ENCODE measurements at regions not wholly inside any gene's neighbourhood (a gene's known extent, or its start where the extent isn't known, plus 50 kb on each side); places are given as distances from the start of the nearest gene placed in this dataset.
"Not testable (repeated sequence)": the region's sequence is repeated elsewhere in the genome, so short reads cannot be mapped to it uniquely, and the experiment has no call there.

DNA sequence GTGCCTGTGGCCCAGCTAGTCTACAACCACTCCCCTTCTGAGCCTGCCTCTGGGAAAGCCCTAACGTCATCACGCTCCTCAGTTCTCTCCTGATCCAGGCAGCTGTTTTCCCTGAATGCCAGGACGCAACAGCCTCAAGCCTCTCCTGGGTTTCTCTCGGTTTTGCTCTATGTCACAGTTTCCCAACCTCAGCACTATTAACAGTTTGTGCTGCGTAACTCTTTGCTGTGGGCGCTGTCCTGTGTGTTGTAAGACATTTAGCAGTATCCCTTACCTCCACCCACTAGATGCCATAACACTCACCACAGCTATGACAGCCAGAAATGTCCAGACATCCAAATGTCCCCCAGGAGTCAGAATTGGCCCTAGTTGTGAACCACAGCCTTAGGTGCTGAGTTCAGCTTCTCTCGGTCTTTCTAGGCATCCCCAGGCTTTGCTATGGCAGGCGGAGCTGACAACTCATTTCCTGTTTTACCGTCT lies 226.3 kb upstream of the NPVF start:
- DNase-seq (ENCODE audit: insufficient read length, low spot score) (no peak), FAIRE-seq (no peak)
- TF ChIP-seq, protein P1, sequence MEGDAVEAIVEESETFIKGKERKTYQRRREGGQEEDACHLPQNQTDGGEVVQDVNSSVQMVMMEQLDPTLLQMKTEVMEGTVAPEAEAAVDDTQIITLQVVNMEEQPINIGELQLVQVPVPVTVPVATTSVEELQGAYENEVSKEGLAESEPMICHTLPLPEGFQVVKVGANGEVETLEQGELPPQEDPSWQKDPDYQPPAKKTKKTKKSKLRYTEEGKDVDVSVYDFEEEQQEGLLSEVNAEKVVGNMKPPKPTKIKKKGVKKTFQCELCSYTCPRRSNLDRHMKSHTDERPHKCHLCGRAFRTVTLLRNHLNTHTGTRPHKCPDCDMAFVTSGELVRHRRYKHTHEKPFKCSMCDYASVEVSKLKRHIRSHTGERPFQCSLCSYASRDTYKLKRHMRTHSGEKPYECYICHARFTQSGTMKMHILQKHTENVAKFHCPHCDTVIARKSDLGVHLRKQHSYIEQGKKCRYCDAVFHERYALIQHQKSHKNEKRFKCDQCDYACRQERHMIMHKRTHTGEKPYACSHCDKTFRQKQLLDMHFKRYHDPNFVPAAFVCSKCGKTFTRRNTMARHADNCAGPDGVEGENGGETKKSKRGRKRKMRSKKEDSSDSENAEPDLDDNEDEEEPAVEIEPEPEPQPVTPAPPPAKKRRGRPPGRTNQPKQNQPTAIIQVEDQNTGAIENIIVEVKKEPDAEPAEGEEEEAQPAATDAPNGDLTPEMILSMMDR (IDR thresholded peaks at IDR 0.05; ENCODE audit: insufficient read depth, missing control alignments): no peak

DNA sequence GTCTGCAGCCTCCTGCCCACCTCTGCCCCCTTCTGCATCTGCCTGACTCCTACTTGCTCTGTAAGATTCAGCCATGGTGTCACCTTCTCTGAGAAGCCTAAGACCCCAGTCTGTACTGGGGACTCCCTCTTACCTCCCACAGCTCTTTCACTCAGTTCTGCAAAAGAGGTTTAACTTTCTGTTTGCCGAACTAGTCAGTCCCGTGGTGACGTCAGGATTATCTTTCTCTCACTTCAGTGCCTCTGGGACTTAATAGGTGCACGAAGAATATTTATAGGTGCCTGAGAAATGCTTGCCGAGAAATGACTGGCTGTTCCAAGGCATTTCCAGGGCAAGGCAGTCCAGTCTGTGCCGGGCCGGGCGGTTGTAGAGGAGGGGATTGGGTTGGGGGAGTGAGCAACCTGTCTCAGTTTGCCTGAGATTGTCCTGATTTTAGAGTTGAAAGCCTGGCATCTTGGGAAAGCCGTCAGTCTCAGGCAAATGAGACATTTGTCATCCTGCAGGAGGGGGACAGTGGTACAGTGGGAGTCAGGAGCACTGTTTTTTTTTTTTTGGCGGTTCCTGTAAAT lies 227.5 kb upstream of the NPVF start:
- TF ChIP-seq, protein P1 (IDR thresholded peaks at IDR 0.05; ENCODE audit: insufficient read depth, missing control alignments): no peak
- DNase-seq (ENCODE audit: insufficient read length, low spot score) (no peak), FAIRE-seq (no peak)

DNA sequence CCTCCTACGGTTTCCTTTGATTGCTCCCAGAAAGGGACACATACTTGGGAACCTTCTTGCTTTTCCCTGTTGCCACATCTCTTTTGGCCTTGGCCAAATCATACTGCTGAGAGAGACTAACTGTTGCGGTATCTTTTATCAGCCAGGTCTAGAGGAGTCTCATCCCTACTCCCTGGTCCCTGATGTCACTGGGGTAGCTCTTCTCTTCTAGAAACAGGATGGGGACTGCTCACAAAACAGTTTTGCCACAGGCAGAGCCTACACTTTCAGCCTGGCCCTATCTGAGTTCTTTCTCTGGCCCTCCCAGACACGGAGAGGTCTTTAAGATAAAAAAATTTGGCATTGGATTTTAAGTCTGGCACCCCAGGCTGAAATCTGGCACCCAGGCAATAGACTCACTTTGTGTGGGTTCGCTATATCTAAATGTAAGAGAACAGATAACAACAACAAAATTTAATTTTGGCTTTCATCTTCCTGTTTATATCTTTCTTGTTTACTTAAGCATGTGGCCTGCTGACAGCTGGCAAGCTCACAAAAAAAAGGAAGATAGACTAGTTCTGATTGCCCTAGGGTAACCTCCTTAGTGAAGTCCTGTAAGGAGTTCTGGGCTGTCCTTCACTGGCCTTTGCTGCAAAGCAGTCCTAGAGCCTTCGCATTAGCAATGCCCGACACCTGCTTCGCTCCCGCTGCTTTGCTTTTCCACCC lies 228.3 kb upstream of the NPVF start:
- FAIRE-seq (no peak), DNase-seq (ENCODE audit: insufficient read length, low spot score) (no peak)

DNA sequence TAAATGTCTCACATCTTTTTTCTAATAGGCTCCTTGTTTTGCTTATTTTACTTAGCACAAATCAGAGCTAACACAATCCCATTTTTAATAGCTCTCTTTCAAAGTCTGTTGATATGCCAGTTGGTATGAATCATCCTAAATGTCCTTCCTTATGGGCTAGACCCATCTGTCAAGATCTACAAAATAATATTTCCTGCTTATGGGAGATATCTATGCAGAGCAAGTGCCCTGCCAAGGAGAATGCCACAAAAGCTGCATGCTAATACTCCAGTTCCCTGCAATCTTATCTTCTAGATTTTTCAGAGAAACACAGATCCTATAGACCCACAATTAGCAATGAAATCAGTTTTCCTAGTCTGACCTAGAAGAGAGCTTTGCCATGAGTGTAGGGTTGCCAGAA lies 230.8 kb upstream of the NPVF start:
- FAIRE-seq (no peak), DNase-seq (ENCODE audit: insufficient read length, low spot score) (no peak)
- TF ChIP-seq, protein P1 (IDR thresholded peaks at IDR 0.05; ENCODE audit: insufficient read depth, missing control alignments): no peak

More for the DNA sequence above, 228.3 kb upstream of the NPVF start:
- TF ChIP-seq, protein P1 (IDR thresholded peaks at IDR 0.05; ENCODE audit: insufficient read depth, missing control alignments): no peak

DNA sequence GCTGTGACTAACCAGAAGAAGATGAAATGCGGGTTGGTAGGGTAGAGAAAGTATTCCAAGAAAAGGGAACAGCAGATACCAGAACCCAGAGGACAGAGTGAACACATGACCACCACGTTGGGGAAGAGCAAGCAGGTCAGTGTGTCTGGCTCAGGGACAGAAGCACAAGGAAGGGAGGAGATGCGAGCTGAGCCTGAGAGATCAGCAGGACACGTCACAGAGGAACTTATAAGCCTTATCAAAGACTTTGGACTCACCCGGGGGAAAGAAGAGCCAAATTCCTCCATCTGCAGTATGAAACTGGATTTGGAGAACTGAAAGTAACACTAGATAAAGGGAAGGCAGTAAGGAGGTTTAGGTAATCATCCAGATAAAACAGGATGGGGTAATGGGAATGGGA lies 232.1 kb upstream of the NPVF start:
- TF ChIP-seq, protein P1 (IDR thresholded peaks at IDR 0.05; ENCODE audit: insufficient read depth, missing control alignments): no peak
- no peak for DNase-seq (ENCODE audit: insufficient read length, low spot score)
- no peak for FAIRE-seq

DNA sequence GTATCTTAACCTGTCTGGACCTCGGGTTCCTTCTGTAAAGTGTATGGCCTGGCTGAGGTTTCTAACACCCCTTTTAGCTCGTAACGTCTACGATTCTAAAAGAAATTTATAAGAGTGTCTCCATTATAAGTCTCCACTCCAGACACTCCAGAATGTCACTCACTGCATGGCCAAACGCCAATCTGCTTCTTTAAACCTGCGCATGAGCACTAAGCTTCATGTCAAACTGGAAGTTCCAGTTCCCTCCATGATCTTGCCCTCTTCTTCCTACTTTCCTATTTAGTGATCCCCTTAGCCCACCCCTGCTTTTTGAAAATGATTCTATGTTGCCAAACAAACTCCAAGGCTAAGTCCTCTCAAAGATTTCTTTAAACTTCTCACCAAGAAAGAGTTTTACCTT lies 241.4 kb upstream of the NPVF start:
- DNase-seq (ENCODE audit: insufficient read length, low spot score): no peak
- TF ChIP-seq, protein P1 (IDR thresholded peaks at IDR 0.05; ENCODE audit: insufficient read depth, missing control alignments): no peak
- FAIRE-seq: no peak

DNA sequence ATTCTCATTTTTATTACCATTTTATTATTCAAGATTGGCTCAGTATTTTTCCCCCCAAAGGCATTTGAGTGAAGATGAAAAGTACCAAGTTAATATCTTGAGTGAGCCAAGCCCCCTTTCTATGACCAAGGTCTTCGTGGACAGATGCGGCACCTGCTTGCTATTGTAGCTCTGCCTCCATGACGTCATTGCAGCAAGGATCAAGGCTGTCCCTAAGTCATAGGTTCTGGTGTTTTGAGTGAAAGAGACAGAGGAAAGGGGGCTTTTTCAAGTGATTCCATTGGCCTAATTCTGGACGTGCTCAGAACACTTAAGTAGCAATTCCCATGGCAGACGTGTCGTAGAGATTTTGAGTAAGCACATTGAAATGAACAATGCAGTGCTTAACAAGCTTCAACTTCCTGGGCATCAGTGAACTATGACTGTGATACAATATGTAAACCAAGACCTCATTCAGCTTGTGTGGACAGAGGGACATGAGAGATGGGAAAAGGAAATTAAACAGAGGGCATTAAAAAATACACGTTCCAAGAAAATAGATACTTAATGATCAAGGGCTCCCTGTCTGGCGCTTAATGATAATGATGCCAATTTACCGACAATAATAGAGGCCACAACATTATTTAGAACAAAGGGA lies 248.7 kb upstream of the NPVF start:
- TF ChIP-seq, protein P1 (IDR thresholded peaks at IDR 0.05; ENCODE audit: insufficient read depth, missing control alignments): no peak
- DNase-seq (ENCODE audit: insufficient read length, low spot score) (no peak), FAIRE-seq (no peak)

DNA sequence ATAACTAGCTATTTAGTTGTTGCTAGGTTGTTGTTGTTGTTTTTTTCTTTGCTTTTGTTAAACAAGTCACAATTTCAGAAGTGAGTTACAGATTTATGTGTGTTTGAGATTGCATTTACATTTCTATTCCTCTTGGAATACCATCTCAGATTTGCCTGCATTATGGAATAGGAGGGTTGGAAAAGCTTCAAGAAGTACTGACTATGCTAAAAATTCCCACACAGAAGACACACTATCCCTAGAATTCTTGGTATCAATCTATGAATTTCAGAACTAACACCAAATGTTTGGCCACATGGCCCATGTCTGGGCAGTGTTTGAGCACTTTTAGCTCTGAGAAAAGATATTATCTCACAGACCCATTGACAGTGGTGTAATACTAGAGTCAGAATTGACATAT lies 249.9 kb upstream of the NPVF start:
- FAIRE-seq; DNase-seq (ENCODE audit: insufficient read length, low spot score): not testable (repeated sequence)

Data from D721Med (cell line).